Skeletal muscle satellite cell (primary cell): ENCODE measurements at regions not wholly inside any gene's neighbourhood (a gene's known extent, or its start where the extent isn't known, plus 50 kb on each side); places are given as distances from the start of the nearest gene placed in this dataset.
"Not testable (repeated sequence)": the region's sequence is repeated elsewhere in the genome, so short reads cannot be mapped to it uniquely, and the experiment has no call there.

Experiments used
- H3K27me3 ChIP-seq: 2 replicates; pipeline ENCODE4 v1.7.0; 2013; ENCODE audit warnings: low read length; ENCODE audit not compliant: control insufficient read depth, insufficient read depth
- H3K36me3 ChIP-seq: 2 replicates; pipeline ENCODE4 v1.7.0; 2013; ENCODE audit warnings: mild to moderate bottlenecking, control low read depth, low read length; ENCODE audit not compliant: insufficient read depth
- H3K4me1 ChIP-seq: 2 replicates; pipeline ENCODE4 v1.7.0; 2013; ENCODE audit warnings: low read length; ENCODE audit not compliant: control insufficient read depth, insufficient read depth
- H3K4me2 ChIP-seq: 2 replicates; pipeline ENCODE4 v1.7.0; 2013; ENCODE audit warnings: mild to moderate bottlenecking, low read length
- H3K4me3 ChIP-seq: 2 replicates; pipeline ENCODE4 v1.7.0; 2013; ENCODE audit warnings: low read length
- H3K9ac ChIP-seq: 2 replicates; pipeline ENCODE4 v1.7.0; 2013; ENCODE audit warnings: mild to moderate bottlenecking, low read depth, low read length, moderate library complexity
- H3K9me3 ChIP-seq: replicated peaks from 2 replicates; pipeline ENCODE4 v1.7.0; 2013; ENCODE audit warnings: mild to moderate bottlenecking, control low read depth, low read length

- H3K4me2 ChIP-seq, H3K36me3 ChIP-seq, H3K9ac ChIP-seq, H3K4me3 ChIP-seq, H3K4me1 ChIP-seq, H3K27me3 ChIP-seq, H3K9me3 ChIP-seq: not testable (repeated sequence)
Observed at GRCh38 chr5:176066262-176066945, 98.3 kb upstream of the THOC3 start.

DNA sequence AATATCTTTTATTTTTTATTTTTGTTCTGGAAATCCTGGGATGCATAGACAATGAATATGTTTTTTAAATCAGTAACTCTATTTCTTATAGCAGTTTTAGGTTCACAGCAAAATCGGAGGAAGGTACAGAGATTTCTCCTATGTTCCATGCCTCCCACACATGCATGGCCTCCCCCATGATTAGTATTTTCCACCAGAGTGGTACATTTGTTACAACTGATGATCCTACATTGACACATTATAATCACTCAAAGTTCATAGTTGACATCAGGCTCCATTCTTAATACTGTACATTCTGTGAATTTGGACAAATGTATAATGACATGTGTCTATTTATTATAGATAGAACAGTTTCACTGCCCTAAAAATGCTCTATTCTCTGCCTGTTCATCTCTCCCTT is 99.0 kb upstream of the THOC3 start:
- not testable (repeated sequence) for H3K9ac ChIP-seq, H3K4me2 ChIP-seq, H3K9me3 ChIP-seq, H3K27me3 ChIP-seq, H3K4me3 ChIP-seq, H3K36me3 ChIP-seq, H3K4me1 ChIP-seq

- H3K4me2 ChIP-seq, H3K9me3 ChIP-seq, H3K4me3 ChIP-seq, H3K9ac ChIP-seq, H3K27me3 ChIP-seq, H3K4me1 ChIP-seq, H3K36me3 ChIP-seq: not testable (repeated sequence)
Observed at GRCh38 chr5:176067948-176068347, 99.8 kb upstream of the THOC3 start.

GRCh38 chr5:176073996-176074571 is 106.0 kb upstream of the THOC3 start:
- H3K27me3 ChIP-seq, H3K4me2 ChIP-seq, H3K36me3 ChIP-seq, H3K9ac ChIP-seq, H3K4me3 ChIP-seq, H3K9me3 ChIP-seq, H3K4me1 ChIP-seq: not testable (repeated sequence)

DNA sequence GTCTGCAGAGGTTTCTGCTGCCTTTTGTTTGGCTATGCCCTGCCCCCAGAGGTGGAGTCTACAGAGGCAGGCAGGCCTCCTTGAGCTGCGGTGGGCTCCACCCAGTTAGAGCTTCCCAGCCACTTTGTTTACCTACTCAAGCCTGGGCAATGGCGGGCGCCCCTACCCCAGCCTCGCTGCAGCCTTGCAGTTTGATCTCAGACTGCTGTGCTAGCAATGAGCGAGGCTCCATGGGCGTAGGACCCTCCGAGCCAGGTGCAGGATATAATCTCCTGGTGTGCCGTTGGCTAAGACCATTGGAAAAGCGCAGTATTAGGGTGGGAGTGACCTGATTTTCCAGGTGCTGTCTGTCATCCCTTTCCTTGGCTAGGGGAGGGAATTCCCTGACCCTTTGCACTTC is 115.6 kb upstream of the THOC3 start:
- not testable (repeated sequence) for H3K27me3 ChIP-seq, H3K4me3 ChIP-seq, H3K36me3 ChIP-seq, H3K4me2 ChIP-seq, H3K9me3 ChIP-seq, H3K4me1 ChIP-seq, H3K9ac ChIP-seq

GRCh38 chr5:176103083-176103482 is 135.0 kb upstream of the THOC3 start:
- not testable (repeated sequence) for H3K27me3 ChIP-seq, H3K36me3 ChIP-seq, H3K9ac ChIP-seq

DNA sequence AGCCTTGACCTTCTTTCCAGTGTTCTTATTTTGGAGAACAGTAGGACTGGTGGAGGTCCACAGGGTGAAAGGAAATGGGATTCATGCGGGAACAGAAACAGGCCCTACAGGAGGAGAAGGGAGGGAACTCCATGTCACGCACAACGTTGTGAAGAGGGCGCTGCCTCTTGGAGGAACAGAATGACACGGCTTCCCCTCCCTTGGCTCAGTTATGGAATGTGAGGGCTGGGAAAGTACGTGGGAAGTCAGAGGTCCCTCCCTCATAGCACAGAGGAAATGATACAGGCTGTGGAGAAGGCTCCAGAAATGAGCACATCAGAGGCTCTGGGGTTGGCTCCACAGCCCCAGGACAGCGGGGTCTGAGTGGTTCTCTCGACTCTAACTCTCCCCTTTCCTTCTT is 125.3 kb upstream of the SIMC1 start:
- H3K9me3 ChIP-seq, H3K4me2 ChIP-seq, H3K27me3 ChIP-seq, H3K9ac ChIP-seq, H3K4me3 ChIP-seq, H3K36me3 ChIP-seq, H3K4me1 ChIP-seq: not testable (repeated sequence)

More at GRCh38 chr5:176103083-176103482, 135.0 kb upstream of the THOC3 start:
- H3K9me3 ChIP-seq, H3K4me2 ChIP-seq, H3K4me1 ChIP-seq, H3K4me3 ChIP-seq: not testable (repeated sequence)

GRCh38 chr5:176113673-176114335 is 124.4 kb upstream of the SIMC1 start:
- H3K4me3 ChIP-seq, H3K4me2 ChIP-seq, H3K9ac ChIP-seq, H3K27me3 ChIP-seq, H3K36me3 ChIP-seq, H3K9me3 ChIP-seq, H3K4me1 ChIP-seq: not testable (repeated sequence)

DNA sequence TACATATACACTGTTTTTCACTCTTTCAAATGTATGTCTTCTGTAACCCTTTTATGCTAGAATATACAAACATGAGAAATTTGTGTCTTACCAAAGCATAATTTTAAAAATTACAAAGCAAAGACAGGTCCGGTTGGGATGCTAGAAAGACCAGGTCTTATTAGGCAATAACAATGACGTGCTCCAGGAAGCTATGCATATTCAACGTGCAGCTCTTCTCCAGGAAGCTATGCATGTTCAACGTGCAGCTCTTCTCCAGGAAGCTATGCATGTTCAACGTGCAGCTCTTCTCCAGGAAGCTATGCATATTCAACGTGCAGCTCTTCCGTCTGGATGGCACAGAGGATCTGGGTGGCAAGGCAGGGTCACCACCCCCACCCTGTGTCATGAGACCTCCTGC is 123.4 kb upstream of the SIMC1 start:
- not testable (repeated sequence) for H3K4me1 ChIP-seq, H3K36me3 ChIP-seq, H3K9me3 ChIP-seq, H3K27me3 ChIP-seq, H3K4me3 ChIP-seq, H3K4me2 ChIP-seq, H3K9ac ChIP-seq

- H3K4me1 ChIP-seq, H3K27me3 ChIP-seq, H3K9ac ChIP-seq, H3K36me3 ChIP-seq, H3K4me2 ChIP-seq, H3K9me3 ChIP-seq, H3K4me3 ChIP-seq: not testable (repeated sequence)
Observed at GRCh38 chr5:176117699-176118238, 120.5 kb upstream of the SIMC1 start.

- H3K4me3 ChIP-seq, H3K36me3 ChIP-seq, H3K4me1 ChIP-seq, H3K9ac ChIP-seq, H3K9me3 ChIP-seq, H3K27me3 ChIP-seq, H3K4me2 ChIP-seq: not testable (repeated sequence)
Observed at GRCh38 chr5:176122361-176122760, 115.9 kb upstream of the SIMC1 start.

GRCh38 chr5:176124120-176124519 is 114.1 kb upstream of the SIMC1 start:
- not testable (repeated sequence) for H3K4me3 ChIP-seq, H3K9ac ChIP-seq, H3K4me1 ChIP-seq, H3K4me2 ChIP-seq, H3K27me3 ChIP-seq, H3K9me3 ChIP-seq, H3K36me3 ChIP-seq
